HCT116 (cell line): ENCODE measurements at regions not wholly inside any gene's neighbourhood (a gene's known extent, or its start where the extent isn't known, plus 50 kb on each side); places are given as distances from the start of the nearest gene placed in this dataset.

Source experiments
- ATAC-seq: fragments of 200-7000 bp; cut with Tn5 transposase; 2 replicates; pipeline ENCODE4 v1.9.1; 2020; ENCODE audit warnings: mild to moderate bottlenecking, moderate library complexity
- BruUV-seq: library from RNA; stranded (reverse); fragments of 400-500 nt; replicated peaks from 2 replicates; lab custom pipeline; 2021; lab: Mats Ljungman, UMichigan
- CTCF ChIA-PET: fragments of 300-600 bp; sonication (Branson Sonifier 250); formaldehyde crosslinking; loops from one replicate; lab custom pipeline; 2021; ENCODE audit warnings: antibody characterized with exemption; lab: Charles Lee
- POLR2A ChIA-PET: fragments of 300-600, 350-600 bp; sonication (Branson Sonifier 250); formaldehyde crosslinking; loops from one replicate; lab custom pipeline; 2021; ENCODE audit warnings: antibody characterized with exemption; lab: Charles Lee
- RAD21 ChIA-PET, 2 experiments: fragments of 300-600 bp; sonication (Branson Sonifier 250); formaldehyde crosslinking; loops; one replicate each; lab custom pipeline; 2023; ENCODE audit warnings: low total read pairs in 2 of 2; ENCODE audit not compliant: uncharacterized antibody in 2 of 2, unreplicated experiment in 2 of 2, low non-redundant PET in 1 of 2; lab: Charles Lee
- DNase-seq: peaks from one replicate; pipeline ENCODE4 v3.0.0-alpha.2; 2010; ENCODE audit warnings: low read depth, low spot score
- H2AFZ ChIP-seq: fragments of 200-600 bp; shearing (Covaris generic), sonication (generic); 2 replicates; pipeline ENCODE4 v1.6.1; 2017; ENCODE audit warnings: low read depth, mixed run types, mixed read lengths, antibody characterized with exemption, low read length; ENCODE audit not compliant: poor library complexity, severe bottlenecking
- H3K27ac ChIP-seq: 2 replicates; pipeline ENCODE4 v1.5.1; 2012; ENCODE audit warnings: low read depth, low read length
- H3K27me3 ChIP-seq: fragments of 200-600 bp; sonication (generic); 2 replicates; pipeline ENCODE4 v1.6.1; 2016; ENCODE audit warnings: mixed run types, low read length, mixed read lengths; ENCODE audit not compliant: insufficient read depth
- H3K36me3 ChIP-seq, 2 experiments: fragments of 200-500 bp in 1 of 2; fragments of 200-600 bp in 1 of 2; sonication (Bioruptor generic) in 1 of 2; sonication (generic) in 1 of 2; 2 replicates each; pipeline versions ENCODE4 v1.5.1 to v1.6.1; 2014 to 2016; ENCODE audit warnings: low read length in 2 of 2, inconsistent platforms in 1 of 2, mixed read lengths in 1 of 2, mixed run types in 1 of 2; ENCODE audit not compliant: insufficient read depth in 2 of 2, control insufficient read depth in 1 of 2
- H3K4me1 ChIP-seq, 2 experiments: fragments of 200-600 bp in 1 of 2; sonication (generic) in 1 of 2; 2 replicates each; pipeline versions ENCODE4 v1.5.1 to v1.6.1; 2012 to 2017; ENCODE audit warnings: low read length in 2 of 2, inconsistent platforms in 1 of 2, mild to moderate bottlenecking in 1 of 2, mixed read lengths in 1 of 2, mixed run types in 1 of 2, moderate library complexity in 1 of 2; ENCODE audit not compliant: insufficient read depth in 2 of 2, control insufficient read depth in 1 of 2
- H3K4me2 ChIP-seq: fragments of 200-600 bp; sonication (generic); 2 replicates; pipeline ENCODE4 v1.6.1; 2017; ENCODE audit warnings: mixed run types, low read length, mixed read lengths
- H3K4me3 ChIP-seq, 2 experiments: fragments of 200-600 bp in 1 of 2; sonication (generic) in 1 of 2; replicated peaks in 1 of 2; 2 replicates each; pipeline ENCODE4 v1.5.1; 2011 to 2016; ENCODE audit warnings: low read length in 2 of 2, control low read depth in 1 of 2, low read depth in 1 of 2, mild to moderate bottlenecking in 1 of 2, mixed read lengths in 1 of 2, mixed run types in 1 of 2
- H3K79me2 ChIP-seq: fragments of 200-600 bp; sonication (generic); 2 replicates; pipeline ENCODE4 v1.6.1; 2017; ENCODE audit warnings: mild to moderate bottlenecking, mixed run types, low read length, moderate library complexity, mixed read lengths; ENCODE audit not compliant: insufficient read depth
- H3K9ac ChIP-seq: fragments of 200-600 bp; sonication (generic); 2 replicates; pipeline ENCODE4 v1.6.1; 2016; ENCODE audit warnings: low read length, mixed read lengths
- H3K9me2 ChIP-seq: fragments of 200-600 bp; sonication (generic), shearing (Covaris generic); 2 replicates; pipeline ENCODE4 v1.6.1; 2017; ENCODE audit warnings: mixed run types, mild to moderate bottlenecking, moderate library complexity; ENCODE audit not compliant: insufficient read depth
- H3K9me3 ChIP-seq, 2 experiments: fragments of 200-500 bp in 1 of 2; fragments of 200-600 bp in 1 of 2; sonication (Bioruptor generic) in 1 of 2; sonication (generic) in 1 of 2; 2 replicates each; pipeline ENCODE4 v1.6.1; 2014 to 2017; ENCODE audit warnings: low read length in 2 of 2, mixed read lengths in 2 of 2, inconsistent platforms in 1 of 2, low read depth in 1 of 2, mild to moderate bottlenecking in 1 of 2, mixed run types in 1 of 2, moderate library complexity in 1 of 2; ENCODE audit not compliant: control insufficient read depth in 1 of 2, insufficient read depth in 1 of 2
- H4K20me1 ChIP-seq: fragments of 200-600 bp; sonication (generic), shearing (Covaris generic); 2 replicates; pipeline ENCODE4 v1.6.1; 2017; ENCODE audit warnings: mixed run types, mild to moderate bottlenecking, moderate library complexity; ENCODE audit not compliant: insufficient read depth
- CBX3 ChIP-seq: IDR thresholded peaks from 2 replicates; pipeline ENCODE4 v1.6.1; 2012; ENCODE audit warnings: low read depth
- CEBPB ChIP-seq: IDR thresholded peaks from 2 replicates; pipeline ENCODE4 v1.6.1; 2012; ENCODE audit warnings: low read depth
- EGR1 ChIP-seq: IDR thresholded peaks from 2 replicates; pipeline ENCODE4 v1.6.1; 2012; ENCODE audit warnings: low read depth
- EZH2 ChIP-seq: fragments of 200-600 bp; sonication (generic); IDR thresholded peaks from 2 replicates; pipeline ENCODE4 v1.6.1; 2017; ENCODE audit warnings: antibody characterized with exemption, mixed run types
- EZH2phosphoT487 ChIP-seq: fragments of 200-600 bp; IDR thresholded peaks from 2 replicates; pipeline ENCODE4 v1.6.1; 2018; ENCODE audit warnings: antibody characterized with exemption, borderline replicate concordance
- JUND ChIP-seq: IDR thresholded peaks from 2 replicates; pipeline ENCODE4 v1.6.1; 2012
- POLR2A ChIP-seq: IDR thresholded peaks from 2 replicates; pipeline ENCODE4 v1.7.0; 2011; ENCODE audit warnings: borderline replicate concordance; ENCODE audit not compliant: insufficient read depth, insufficient read length; ENCODE audit errors: extremely low read depth
- POLR2AphosphoS5 ChIP-seq: IDR thresholded peaks from 2 replicates; pipeline ENCODE4 v1.6.1; 2011; ENCODE audit warnings: mild to moderate bottlenecking, low read depth, low read length, moderate library complexity
- RAD21 ChIP-seq: IDR thresholded peaks from 2 replicates; pipeline ENCODE4 v1.6.1; 2012; ENCODE audit warnings: low read depth, mild to moderate bottlenecking
- SIN3A ChIP-seq: IDR thresholded peaks from 2 replicates; pipeline ENCODE4 v1.6.1; 2012; ENCODE audit warnings: low read depth
- SP1 ChIP-seq: IDR thresholded peaks from 2 replicates; pipeline ENCODE4 v1.6.1; 2012; ENCODE audit warnings: low read depth
- SRF ChIP-seq: IDR thresholded peaks from 2 replicates; pipeline ENCODE4 v1.6.1; 2012; ENCODE audit warnings: low read depth
- TCF7L2 ChIP-seq: IDR thresholded peaks from 2 replicates; pipeline ENCODE4 v1.7.0; 2011; ENCODE audit warnings: borderline replicate concordance, inconsistent platforms; ENCODE audit not compliant: insufficient read depth, insufficient read length; ENCODE audit errors: extremely low read depth
- YY1 ChIP-seq: IDR thresholded peaks from 2 replicates; pipeline ENCODE4 v1.6.1; 2011; ENCODE audit warnings: low read length, low read depth, moderate library complexity, mild to moderate bottlenecking; ENCODE audit not compliant: insufficient replicate concordance; ENCODE audit errors: extremely low read depth
- ZNF274 ChIP-seq: fragments of 200-500 bp; sonication (Bioruptor generic); IDR thresholded peaks from 2 replicates; pipeline ENCODE4 v1.6.1; 2014; ENCODE audit warnings: mild to moderate bottlenecking, low read depth, low read length, inconsistent platforms
- intact Hi-C: fragments of 100-400 bp; cut with micrococcal nuclease; formaldehyde crosslinking; loops from 2 replicates; pipeline ENCODE4 v1.10.0; 2022
- TF ChIP-seq, protein P1 (sequence below): IDR thresholded peaks from 2 replicates; pipeline ENCODE4 v1.6.1; 2011; ENCODE audit warnings: mild to moderate bottlenecking, low read length, moderate library complexity; ENCODE audit not compliant: insufficient replicate concordance; ENCODE audit errors: extremely low read depth
- TF ChIP-seq, protein P2 (sequence below): IDR thresholded peaks from 2 replicates; pipeline ENCODE4 v1.6.1; 2012
- TF ChIP-seq, protein P3 (sequence below): IDR thresholded peaks from 2 replicates; pipeline ENCODE4 v1.6.1; 2012
- TF ChIP-seq, protein P4 (sequence below), 3 experiments: fragments of 200-600 bp in 1 of 3; sonication (generic) in 1 of 3; IDR thresholded peaks in 2 of 3; conservative IDR thresholded peaks in 1 of 3; 2 replicates each; pipeline ENCODE4 v1.5.1; 2012 to 2017; ENCODE audit warnings: low read depth in 2 of 3, low read length in 2 of 3, antibody characterized with exemption in 1 of 3, borderline replicate concordance in 1 of 3, control low read depth in 1 of 3, mild to moderate bottlenecking in 1 of 3, mixed read lengths in 1 of 3, mixed run types in 1 of 3, moderate library complexity in 1 of 3; ENCODE audit not compliant: insufficient read depth in 1 of 3
- TF ChIP-seq, protein P5 (sequence below): IDR thresholded peaks from 2 replicates; pipeline ENCODE4 v1.6.1; 2012; ENCODE audit warnings: low read depth

DNA sequence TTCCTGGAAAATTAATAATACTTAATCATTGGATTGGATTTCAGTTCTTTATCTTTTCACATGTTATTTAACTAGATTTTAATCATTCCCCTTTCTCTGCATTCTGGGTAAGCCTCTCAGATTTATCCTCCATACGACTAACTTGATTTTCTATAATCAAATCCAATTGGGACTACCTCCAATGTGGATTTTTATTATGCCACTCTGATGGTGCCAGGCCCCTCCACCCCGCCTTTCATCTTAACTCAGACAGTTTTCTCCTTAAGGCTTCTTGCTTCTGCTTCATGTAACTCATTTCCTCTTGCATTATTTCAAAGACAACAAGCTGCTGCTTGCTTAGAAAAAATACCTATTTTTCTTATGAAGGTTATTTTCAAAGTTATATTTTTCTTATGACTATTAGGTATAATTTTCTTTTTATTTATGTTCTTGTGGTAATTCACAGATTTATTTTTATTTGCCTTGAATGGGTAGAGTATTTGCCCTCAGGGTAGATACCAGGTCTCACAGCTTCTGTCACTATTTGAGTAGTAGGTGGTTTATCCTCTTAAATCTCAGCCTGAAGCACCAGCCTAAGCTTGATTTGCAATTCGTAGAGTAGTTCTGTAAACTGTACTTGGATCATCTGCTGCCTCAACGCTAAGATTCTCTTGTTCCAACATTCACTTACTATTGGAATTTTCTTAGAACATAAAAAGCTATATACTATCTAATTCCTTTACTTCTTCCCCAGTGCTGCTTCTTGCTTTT is 659.0 kb upstream of the ARRDC3 start:
- Histone ChIP-seq H3K4me1 (no peaks in the 10 kb centered on the region), H3K36me3 (no peaks in the 10 kb centered on the region), H3K9me3 (no peaks in the 10 kb centered on the region), H4K20me1 (no peaks in the 10 kb centered on the region), H3K4me2 (no peak overlapping the region), H3K27ac (no peak overlapping the region), H2AFZ (no peak overlapping the region), H3K9me2 (no peaks in the 10 kb centered on the region), H3K79me2 (no peaks in the 10 kb centered on the region), H3K27me3 (no peaks in the 10 kb centered on the region), H3K9ac (no peak overlapping the region), H3K4me3 (no peak overlapping the region)
- POLR2A ChIA-PET: no interaction called here
- ATAC-seq: no peak
- TF ChIP-seq, protein P1, sequence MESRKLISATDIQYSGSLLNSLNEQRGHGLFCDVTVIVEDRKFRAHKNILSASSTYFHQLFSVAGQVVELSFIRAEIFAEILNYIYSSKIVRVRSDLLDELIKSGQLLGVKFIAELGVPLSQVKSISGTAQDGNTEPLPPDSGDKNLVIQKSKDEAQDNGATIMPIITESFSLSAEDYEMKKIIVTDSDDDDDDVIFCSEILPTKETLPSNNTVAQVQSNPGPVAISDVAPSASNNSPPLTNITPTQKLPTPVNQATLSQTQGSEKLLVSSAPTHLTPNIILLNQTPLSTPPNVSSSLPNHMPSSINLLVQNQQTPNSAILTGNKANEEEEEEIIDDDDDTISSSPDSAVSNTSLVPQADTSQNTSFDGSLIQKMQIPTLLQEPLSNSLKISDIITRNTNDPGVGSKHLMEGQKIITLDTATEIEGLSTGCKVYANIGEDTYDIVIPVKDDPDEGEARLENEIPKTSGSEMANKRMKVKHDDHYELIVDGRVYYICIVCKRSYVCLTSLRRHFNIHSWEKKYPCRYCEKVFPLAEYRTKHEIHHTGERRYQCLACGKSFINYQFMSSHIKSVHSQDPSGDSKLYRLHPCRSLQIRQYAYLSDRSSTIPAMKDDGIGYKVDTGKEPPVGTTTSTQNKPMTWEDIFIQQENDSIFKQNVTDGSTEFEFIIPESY: no peak
- no peak for TF ChIP-seq CBX3
- TF ChIP-seq SIN3A: no peak
- TF ChIP-seq JUND: no peak
- no peak for TF ChIP-seq SP1
- no peak for TF ChIP-seq ZNF274
- TF ChIP-seq, protein P2, sequence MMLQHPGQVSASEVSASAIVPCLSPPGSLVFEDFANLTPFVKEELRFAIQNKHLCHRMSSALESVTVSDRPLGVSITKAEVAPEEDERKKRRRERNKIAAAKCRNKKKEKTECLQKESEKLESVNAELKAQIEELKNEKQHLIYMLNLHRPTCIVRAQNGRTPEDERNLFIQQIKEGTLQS: no peak
- no peak for TF ChIP-seq SRF
- TF ChIP-seq TCF7L2: no peak
- TF ChIP-seq YY1: no peak
- TF ChIP-seq, protein P3, sequence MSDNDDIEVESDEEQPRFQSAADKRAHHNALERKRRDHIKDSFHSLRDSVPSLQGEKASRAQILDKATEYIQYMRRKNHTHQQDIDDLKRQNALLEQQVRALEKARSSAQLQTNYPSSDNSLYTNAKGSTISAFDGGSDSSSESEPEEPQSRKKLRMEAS: no peak
- no peak for TF ChIP-seq EZH2phosphoT487
- no peak for TF ChIP-seq EZH2
- TF ChIP-seq, protein P4, sequence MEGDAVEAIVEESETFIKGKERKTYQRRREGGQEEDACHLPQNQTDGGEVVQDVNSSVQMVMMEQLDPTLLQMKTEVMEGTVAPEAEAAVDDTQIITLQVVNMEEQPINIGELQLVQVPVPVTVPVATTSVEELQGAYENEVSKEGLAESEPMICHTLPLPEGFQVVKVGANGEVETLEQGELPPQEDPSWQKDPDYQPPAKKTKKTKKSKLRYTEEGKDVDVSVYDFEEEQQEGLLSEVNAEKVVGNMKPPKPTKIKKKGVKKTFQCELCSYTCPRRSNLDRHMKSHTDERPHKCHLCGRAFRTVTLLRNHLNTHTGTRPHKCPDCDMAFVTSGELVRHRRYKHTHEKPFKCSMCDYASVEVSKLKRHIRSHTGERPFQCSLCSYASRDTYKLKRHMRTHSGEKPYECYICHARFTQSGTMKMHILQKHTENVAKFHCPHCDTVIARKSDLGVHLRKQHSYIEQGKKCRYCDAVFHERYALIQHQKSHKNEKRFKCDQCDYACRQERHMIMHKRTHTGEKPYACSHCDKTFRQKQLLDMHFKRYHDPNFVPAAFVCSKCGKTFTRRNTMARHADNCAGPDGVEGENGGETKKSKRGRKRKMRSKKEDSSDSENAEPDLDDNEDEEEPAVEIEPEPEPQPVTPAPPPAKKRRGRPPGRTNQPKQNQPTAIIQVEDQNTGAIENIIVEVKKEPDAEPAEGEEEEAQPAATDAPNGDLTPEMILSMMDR (IDR thresholded peaks at IDR 0.05 in 2 of 3, conservative IDR thresholded peaks at IDR 0.05 in 1 of 3; ENCODE audit: borderline replicate concordance in 1 of 3, insufficient read depth in 1 of 3, low read depth in 2 of 3, low read length in 2 of 3): no peak
- no peak for TF ChIP-seq CEBPB
- no peak for TF ChIP-seq RAD21
- TF ChIP-seq POLR2A: no peak
- TF ChIP-seq POLR2AphosphoS5: no peak
- no peak for TF ChIP-seq EGR1
- TF ChIP-seq, protein P5, sequence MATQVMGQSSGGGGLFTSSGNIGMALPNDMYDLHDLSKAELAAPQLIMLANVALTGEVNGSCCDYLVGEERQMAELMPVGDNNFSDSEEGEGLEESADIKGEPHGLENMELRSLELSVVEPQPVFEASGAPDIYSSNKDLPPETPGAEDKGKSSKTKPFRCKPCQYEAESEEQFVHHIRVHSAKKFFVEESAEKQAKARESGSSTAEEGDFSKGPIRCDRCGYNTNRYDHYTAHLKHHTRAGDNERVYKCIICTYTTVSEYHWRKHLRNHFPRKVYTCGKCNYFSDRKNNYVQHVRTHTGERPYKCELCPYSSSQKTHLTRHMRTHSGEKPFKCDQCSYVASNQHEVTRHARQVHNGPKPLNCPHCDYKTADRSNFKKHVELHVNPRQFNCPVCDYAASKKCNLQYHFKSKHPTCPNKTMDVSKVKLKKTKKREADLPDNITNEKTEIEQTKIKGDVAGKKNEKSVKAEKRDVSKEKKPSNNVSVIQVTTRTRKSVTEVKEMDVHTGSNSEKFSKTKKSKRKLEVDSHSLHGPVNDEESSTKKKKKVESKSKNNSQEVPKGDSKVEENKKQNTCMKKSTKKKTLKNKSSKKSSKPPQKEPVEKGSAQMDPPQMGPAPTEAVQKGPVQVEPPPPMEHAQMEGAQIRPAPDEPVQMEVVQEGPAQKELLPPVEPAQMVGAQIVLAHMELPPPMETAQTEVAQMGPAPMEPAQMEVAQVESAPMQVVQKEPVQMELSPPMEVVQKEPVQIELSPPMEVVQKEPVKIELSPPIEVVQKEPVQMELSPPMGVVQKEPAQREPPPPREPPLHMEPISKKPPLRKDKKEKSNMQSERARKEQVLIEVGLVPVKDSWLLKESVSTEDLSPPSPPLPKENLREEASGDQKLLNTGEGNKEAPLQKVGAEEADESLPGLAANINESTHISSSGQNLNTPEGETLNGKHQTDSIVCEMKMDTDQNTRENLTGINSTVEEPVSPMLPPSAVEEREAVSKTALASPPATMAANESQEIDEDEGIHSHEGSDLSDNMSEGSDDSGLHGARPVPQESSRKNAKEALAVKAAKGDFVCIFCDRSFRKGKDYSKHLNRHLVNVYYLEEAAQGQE: no peak
- no peak for DNase-seq
- BruUV-seq: no TSS peak
- intact Hi-C loops: no loop called here
- RAD21 ChIA-PET: no interaction called here
- CTCF ChIA-PET: no interaction called here
